OCI-LY7 (cell line): ENCODE measurements at regions not wholly inside any gene's neighbourhood (a gene's known extent, or its start where the extent isn't known, plus 50 kb on each side); places are given as distances from the start of the nearest gene placed in this dataset.

Experiments
- BruUV-seq: library from RNA; stranded (reverse); fragments of 400-500 nt; replicated peaks from 2 replicates; lab custom pipeline; 2021; lab: Mats Ljungman, UMichigan
- CTCF ChIA-PET: fragments of 300-600 bp; sonication (Branson Sonifier 250); formaldehyde crosslinking; loops from one replicate; lab custom pipeline; 2022; ENCODE audit warnings: antibody characterized with exemption; ENCODE audit not compliant: unreplicated experiment; lab: Charles Lee
- POLR2A ChIA-PET: fragments of 300-600 bp; sonication (Branson Sonifier 250); formaldehyde crosslinking; loops from one replicate; lab custom pipeline; 2022; ENCODE audit warnings: antibody characterized with exemption; lab: Charles Lee
- DNase-seq: peaks from one replicate; pipeline ENCODE4 v3.0.0-alpha.2; 2015; ENCODE audit warnings: low spot score
- H2AFZ ChIP-seq: fragments of 200-600 bp; sonication (generic), shearing (Covaris generic); 2 replicates; pipeline ENCODE4 v1.6.1; 2014; ENCODE audit warnings: mild to moderate bottlenecking, antibody characterized with exemption, low read length, moderate library complexity
- H3K27ac ChIP-seq: fragments of 200-600 bp; sonication (generic); 2 replicates; pipeline ENCODE4 v1.5.1; 2014; ENCODE audit warnings: mixed run types, low read depth, mild to moderate bottlenecking, moderate library complexity, low read length, inconsistent platforms; ENCODE audit not compliant: poor library complexity, severe bottlenecking
- H3K36me3 ChIP-seq: fragments of 200-600 bp; sonication (generic); 2 replicates; pipeline ENCODE4 v1.6.1; 2014; ENCODE audit warnings: mild to moderate bottlenecking, antibody characterized with exemption, low read length, moderate library complexity, mixed read lengths; ENCODE audit not compliant: insufficient read depth
- H3K4me1 ChIP-seq: fragments of 200-600 bp; sonication (generic); 2 replicates; pipeline ENCODE4 v1.5.1; 2014; ENCODE audit warnings: mild to moderate bottlenecking, low read length; ENCODE audit not compliant: insufficient read depth, poor library complexity, severe bottlenecking
- H3K4me2 ChIP-seq: fragments of 200-600 bp; sonication (generic); 2 replicates; pipeline ENCODE4 v1.6.1; 2014; ENCODE audit warnings: mild to moderate bottlenecking, low read length
- H3K4me3 ChIP-seq: fragments of 200-600 bp; sonication (generic); 2 replicates; pipeline ENCODE4 v1.5.1; 2014; ENCODE audit warnings: mild to moderate bottlenecking, low read depth, low read length; ENCODE audit not compliant: poor library complexity, severe bottlenecking
- H3K79me2 ChIP-seq: fragments of 200-600 bp; sonication (generic); 2 replicates; pipeline ENCODE4 v1.6.1; 2016; ENCODE audit warnings: low read depth, mild to moderate bottlenecking, low read length, moderate library complexity, mixed read lengths; ENCODE audit not compliant: insufficient read depth
- H3K9me2 ChIP-seq: fragments of 200-600 bp; sonication (generic); 2 replicates; pipeline ENCODE4 v1.6.1; 2016; ENCODE audit warnings: mild to moderate bottlenecking, low read length, mixed read lengths; ENCODE audit not compliant: insufficient read depth
- H3K9me3 ChIP-seq: fragments of 200-600 bp; sonication (generic); 2 replicates; pipeline ENCODE4 v1.6.1; 2014; ENCODE audit warnings: mild to moderate bottlenecking, mixed run types, low read length, mixed read lengths
- H4K20me1 ChIP-seq: fragments of 200-600 bp; sonication (generic); 2 replicates; pipeline ENCODE4 v1.6.1; 2014; ENCODE audit warnings: mild to moderate bottlenecking, antibody characterized with exemption, low read length, moderate library complexity, mixed read lengths; ENCODE audit not compliant: insufficient read depth
- EZH2phosphoT487 ChIP-seq: fragments of 200-600 bp; sonication (generic); IDR thresholded peaks from 2 replicates; pipeline ENCODE4 v1.6.1; 2018; ENCODE audit warnings: low read depth, borderline replicate concordance, mild to moderate bottlenecking, mixed run types, antibody characterized with exemption, low read length, moderate library complexity, mixed read lengths
- intact Hi-C: fragments of 100-400 bp; cut with micrococcal nuclease; formaldehyde crosslinking; loops from one replicate; pipeline ENCODE4 v1.10.0; 2022; ENCODE audit not compliant: unreplicated experiment
- TF ChIP-seq, protein P1 (sequence below): fragments of 200-600 bp; sonication (generic); conservative IDR thresholded peaks from 2 replicates; pipeline ENCODE4 v1.5.1; 2014; ENCODE audit warnings: mild to moderate bottlenecking, antibody characterized with exemption, low read length, moderate library complexity, mixed read lengths

DNA sequence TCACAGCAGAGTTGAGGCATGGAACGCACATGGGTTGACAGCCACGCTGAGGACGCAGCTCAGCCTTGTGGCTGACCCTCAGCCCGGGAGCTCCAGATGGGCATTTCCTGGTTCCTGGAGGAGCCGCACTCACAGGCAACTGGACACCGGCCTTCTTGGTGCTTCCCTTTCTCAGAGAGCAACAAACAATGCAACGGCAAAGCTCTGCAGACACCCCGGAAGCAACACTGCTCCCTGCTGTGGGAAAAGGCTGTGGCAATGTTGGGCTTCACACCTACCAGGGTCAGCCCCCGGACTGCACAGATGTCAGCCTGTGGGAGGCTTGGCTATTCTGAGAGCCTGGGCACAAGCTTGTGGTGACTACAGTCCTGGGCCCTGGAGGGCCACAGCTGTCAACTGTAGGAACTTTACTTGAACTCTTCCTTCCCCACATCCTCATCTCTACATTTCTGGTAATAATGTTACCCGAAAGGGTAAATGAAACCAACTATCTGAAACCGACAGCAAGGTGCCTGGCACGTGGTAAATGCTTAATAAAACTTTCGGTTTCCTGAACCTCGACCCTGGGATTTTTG, 597.5 kb upstream of the MKI67 start:
- no peak for TF ChIP-seq EZH2phosphoT487
- TF ChIP-seq, protein P1, sequence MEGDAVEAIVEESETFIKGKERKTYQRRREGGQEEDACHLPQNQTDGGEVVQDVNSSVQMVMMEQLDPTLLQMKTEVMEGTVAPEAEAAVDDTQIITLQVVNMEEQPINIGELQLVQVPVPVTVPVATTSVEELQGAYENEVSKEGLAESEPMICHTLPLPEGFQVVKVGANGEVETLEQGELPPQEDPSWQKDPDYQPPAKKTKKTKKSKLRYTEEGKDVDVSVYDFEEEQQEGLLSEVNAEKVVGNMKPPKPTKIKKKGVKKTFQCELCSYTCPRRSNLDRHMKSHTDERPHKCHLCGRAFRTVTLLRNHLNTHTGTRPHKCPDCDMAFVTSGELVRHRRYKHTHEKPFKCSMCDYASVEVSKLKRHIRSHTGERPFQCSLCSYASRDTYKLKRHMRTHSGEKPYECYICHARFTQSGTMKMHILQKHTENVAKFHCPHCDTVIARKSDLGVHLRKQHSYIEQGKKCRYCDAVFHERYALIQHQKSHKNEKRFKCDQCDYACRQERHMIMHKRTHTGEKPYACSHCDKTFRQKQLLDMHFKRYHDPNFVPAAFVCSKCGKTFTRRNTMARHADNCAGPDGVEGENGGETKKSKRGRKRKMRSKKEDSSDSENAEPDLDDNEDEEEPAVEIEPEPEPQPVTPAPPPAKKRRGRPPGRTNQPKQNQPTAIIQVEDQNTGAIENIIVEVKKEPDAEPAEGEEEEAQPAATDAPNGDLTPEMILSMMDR, result no peak
- no TSS peak for BruUV-seq

GRCh38 chr10:128725531-128725930, 599.3 kb upstream of the MKI67 start:
- H3K4me3 ChIP-seq, result no peak overlapping the region
- no peak for TF ChIP-seq EZH2phosphoT487
- TF ChIP-seq, protein P1, result no peak
- ChIA-PET CTCF (no interaction called here), POLR2A (interaction anchor here (1.6 kb wide), 1 partner anchor 30 kb away, joined by 3 read pairs; no protein-coding TSS in a partner anchor)
- no peaks in the 10 kb centered on the region for H3K4me1 ChIP-seq
- H2AFZ ChIP-seq, result no peak overlapping the region
- no peak for DNase-seq
- no TSS peak for BruUV-seq
- H3K9me2 ChIP-seq, result no peaks in the 10 kb centered on the region
- no peaks in the 10 kb centered on the region for H3K79me2 ChIP-seq
- no peaks in the 10 kb centered on the region for H4K20me1 ChIP-seq
- H3K9me3 ChIP-seq, result no peaks in the 10 kb centered on the region
- intact Hi-C loops, result no loop called here
- H3K27ac ChIP-seq, result no peak overlapping the region
- no peak overlapping the region for H3K4me2 ChIP-seq
- no peaks in the 10 kb centered on the region for H3K36me3 ChIP-seq

More for the DNA sequence above, 597.5 kb upstream of the MKI67 start:
- Histone ChIP-seq H3K9me3 (no peaks in the 10 kb centered on the region), H3K36me3 (no peaks in the 10 kb centered on the region), H4K20me1 (no peaks in the 10 kb centered on the region), H3K9me2 (no peaks in the 10 kb centered on the region), H3K4me1 (no peaks in the 10 kb centered on the region), H3K27ac (no peak overlapping the region), H3K4me3 (no peak overlapping the region), H3K79me2 (no peaks in the 10 kb centered on the region), H3K4me2 (no peak overlapping the region), H2AFZ (no peak overlapping the region)
- POLR2A ChIA-PET, result no interaction called here
- CTCF ChIA-PET, result no interaction called here
- intact Hi-C loops, result no loop called here
- DNase-seq, result no peak

GRCh38 chr10:128727114-128727513, 600.9 kb upstream of the MKI67 start:
- no peak overlapping the region for H2AFZ ChIP-seq
- H4K20me1 ChIP-seq, result no peaks in the 10 kb centered on the region
- H3K9me3 ChIP-seq, result no peaks in the 10 kb centered on the region
- no peaks in the 10 kb centered on the region for H3K4me1 ChIP-seq
- no peak for DNase-seq
- H3K36me3 ChIP-seq, result no peaks in the 10 kb centered on the region
- H3K27ac ChIP-seq, result no peak overlapping the region
- ChIA-PET POLR2A (no interaction called here), CTCF (no interaction called here)
- no peak overlapping the region for H3K4me3 ChIP-seq
- no peaks in the 10 kb centered on the region for H3K79me2 ChIP-seq
- no peak overlapping the region for H3K4me2 ChIP-seq
- no peaks in the 10 kb centered on the region for H3K9me2 ChIP-seq
- TF ChIP-seq EZH2phosphoT487, result no peak
- intact Hi-C loops, result no loop called here
- BruUV-seq, result no TSS peak
